GM21515 (cell line): ENCODE measurements at regions not wholly inside any gene's neighbourhood (a gene's known extent, or its start where the extent isn't known, plus 50 kb on each side); places are given as distances from the start of the nearest gene placed in this dataset.

Experiments used
- ATAC-seq: cut with Tn5 transposase; IDR thresholded peaks from one replicate; pipeline ENCODE4 v1.9.1; 2021; ENCODE audit not compliant: unreplicated experiment

DNA sequence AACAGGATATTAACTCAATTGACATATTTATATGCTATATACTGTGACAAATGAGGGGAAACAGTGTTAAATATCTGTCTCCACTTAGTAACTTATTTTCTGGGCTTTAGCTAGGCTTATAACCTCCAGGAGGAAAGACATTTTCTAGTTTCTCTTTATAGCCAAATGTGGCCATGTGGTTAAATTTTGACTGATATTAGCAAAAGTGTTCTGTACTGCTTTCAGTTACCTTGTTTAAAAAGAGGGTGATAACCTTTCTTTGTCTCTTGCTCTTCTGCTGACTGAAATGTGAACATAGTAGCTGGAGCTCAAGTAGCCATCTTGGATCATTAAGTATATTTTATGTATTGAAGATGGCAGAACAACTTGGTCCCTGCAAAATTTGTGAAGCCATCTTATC, 253.7 kb downstream of the PDHA2 start:
- no peak for ATAC-seq

- ATAC-seq: no peak
Measured at GRCh38 chr4:96094183-96094582, 254.3 kb downstream of the PDHA2 start.

DNA sequence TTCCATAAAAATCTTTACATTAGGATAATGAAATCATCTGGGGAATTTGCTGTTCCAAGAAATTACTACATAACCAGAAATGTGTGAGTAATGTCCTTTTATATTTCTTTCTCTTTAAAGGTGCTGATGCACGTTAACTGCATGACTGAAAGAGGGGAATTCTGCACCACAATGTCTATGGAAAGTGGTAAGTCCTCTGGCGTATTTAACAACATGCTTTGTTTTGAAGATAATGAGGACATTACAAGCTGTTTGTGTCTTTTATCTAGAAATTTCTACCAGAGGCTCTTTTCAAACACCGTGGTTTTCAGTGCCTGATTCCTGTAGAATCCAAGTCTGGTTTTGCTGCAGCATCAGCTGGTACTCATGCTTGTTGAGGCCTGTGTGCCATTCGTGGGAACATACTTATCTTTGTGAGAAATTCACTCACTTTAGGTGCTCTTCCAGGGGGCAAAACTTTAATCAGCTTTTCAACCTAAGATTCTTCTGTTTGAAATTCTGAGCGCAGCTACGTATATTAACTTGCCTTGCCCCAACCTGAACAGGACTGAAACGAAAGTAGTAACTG, 257.2 kb downstream of the PDHA2 start:
- ATAC-seq: no peak

DNA sequence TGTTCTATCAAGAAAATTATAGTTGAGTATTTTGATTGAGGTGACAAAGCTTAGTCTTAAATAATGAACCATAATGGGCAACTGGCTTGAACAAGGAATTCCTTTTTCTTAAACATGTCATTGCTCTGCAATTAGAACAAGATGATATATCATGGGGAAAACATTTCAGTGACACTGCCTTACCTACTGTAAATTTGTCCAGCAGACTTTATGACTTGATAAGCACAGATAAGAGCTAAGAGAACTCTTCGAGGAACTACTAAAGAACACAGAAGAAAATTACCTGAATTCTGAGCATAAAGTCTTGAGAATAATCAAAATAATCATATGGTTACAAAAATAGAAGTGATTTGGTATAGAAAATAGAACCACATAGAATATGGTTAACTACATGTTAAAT, 257.8 kb downstream of the PDHA2 start:
- ATAC-seq: no peak

DNA sequence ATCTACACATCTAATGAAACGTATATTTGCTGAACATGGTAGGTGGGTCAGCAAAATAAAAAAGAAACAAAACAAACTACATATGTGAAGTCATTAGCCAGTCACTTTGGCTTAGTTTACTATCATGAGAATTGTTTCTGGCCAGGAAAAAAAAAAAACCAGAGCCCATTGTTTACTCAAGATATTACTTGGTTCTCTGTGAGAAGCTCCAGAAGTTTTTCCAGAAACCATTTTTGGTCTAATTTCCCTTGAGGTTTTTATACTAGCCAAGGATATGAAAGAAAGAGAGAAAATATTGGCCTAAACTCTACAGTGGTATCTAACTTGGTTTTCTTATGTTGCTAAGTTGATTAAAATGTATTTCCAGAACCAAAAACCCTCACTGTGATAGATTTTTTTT, 259.1 kb downstream of the PDHA2 start:
- ATAC-seq: no peak

DNA sequence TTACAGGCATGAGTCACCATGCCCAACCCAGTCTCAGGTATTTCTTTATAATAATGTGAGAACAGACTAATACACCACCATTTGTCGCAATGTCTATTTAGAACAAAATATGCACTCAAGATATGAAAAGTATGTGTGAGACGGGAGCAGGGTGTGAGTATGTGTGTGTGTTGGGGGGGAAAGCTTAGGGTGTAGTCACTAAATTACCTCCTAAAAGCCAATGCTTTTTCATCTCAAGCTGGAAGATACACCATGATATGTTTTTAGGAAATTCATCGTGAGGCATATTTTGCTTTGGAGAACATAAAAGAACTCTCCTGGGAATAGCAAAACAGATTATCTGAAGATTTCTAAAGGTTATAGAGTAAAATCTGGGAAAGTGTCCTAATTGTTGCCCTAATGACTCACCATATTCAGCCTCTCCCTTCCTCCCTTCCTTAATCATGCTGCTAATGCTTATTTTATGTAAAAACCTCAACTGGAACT, 262.7 kb downstream of the PDHA2 start:
- ATAC-seq: no peak

DNA sequence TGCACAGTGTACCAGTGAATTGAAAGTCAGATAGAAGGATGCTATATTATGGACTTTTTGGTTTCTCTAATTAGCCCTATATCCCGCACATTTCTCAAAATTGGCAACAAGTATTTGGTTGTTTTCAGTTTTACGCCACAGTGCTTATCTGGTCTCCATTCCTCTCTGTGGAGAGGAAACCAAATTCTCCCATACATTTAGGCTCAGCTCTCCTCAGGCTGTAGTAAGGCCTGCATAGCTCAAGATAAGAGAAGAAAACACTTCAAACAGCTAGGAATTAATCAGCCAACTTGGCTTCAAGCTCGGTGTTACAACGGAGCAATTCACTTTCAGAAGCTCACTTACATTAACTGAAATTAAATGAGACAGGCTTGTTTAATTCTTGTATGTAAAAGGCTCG, 263.2 kb downstream of the PDHA2 start:
- no peak for ATAC-seq

DNA sequence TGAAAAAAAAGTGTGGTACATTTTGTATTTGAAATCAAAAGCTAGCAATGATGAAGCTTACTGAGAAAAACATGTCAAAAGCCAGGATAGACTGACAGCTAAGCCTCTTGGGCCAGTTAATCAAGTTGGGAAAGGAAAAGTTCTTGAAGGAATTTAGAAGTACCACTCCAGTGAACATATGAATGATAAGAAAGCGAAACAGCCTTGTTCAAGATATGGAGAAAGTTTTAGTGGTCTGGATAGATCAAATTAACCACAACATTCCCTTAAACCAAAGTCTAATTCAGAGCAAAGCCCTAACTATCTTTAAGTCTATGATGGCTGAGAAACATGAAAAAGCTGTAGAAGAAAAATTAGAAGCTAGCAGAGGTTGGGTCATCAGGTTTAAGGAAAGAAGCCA, 268.3 kb downstream of the PDHA2 start:
- ATAC-seq: no peak

- ATAC-seq: no peak
Measured at GRCh38 chr4:96112631-96113030, 272.7 kb downstream of the PDHA2 start.

- no peak for ATAC-seq
Measured at GRCh38 chr4:96120206-96120605, 280.3 kb downstream of the PDHA2 start.

DNA sequence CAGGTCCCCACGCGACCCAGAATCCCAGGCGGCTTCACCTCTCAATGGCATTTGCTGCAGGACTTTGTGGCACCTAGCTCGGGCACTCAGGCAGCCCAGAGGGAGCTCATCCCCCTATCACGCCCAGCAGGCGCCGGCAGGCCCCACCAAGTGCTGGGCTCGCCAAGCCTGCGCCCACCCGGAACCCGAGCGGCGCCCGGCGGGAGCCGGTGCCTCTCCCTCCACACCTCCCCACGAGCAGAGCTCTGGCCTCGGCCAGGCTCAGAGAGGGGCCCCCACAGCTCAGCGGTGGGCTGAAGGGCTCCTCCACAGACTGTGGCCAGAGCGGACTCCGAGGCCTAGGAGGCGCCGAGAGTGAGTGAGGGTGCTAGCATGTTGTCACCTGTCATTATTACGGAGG, 286.3 kb downstream of the PDHA2 start:
- ATAC-seq: no peak

DNA sequence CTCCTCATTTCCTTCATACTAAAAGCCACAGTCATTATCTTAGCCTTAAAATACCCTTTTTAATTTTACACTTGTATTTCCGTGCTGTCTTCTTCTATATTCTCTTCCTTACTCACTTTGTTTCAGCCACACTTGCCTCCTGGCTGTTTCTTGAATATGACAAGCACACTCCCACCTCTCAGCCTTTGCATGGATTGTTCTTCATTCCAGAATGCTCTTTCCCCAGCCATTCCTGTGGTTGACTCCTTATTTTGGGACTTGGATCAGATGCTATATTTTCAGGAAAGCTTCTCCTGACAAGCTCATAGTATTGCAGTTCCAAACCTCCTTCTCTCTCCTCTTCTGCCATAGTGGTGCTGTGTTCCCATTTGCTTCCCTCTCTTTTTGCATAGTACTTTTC, 291.3 kb downstream of the PDHA2 start:
- no peak for ATAC-seq

- no peak for ATAC-seq
Measured at GRCh38 chr4:96134806-96135205, 294.9 kb downstream of the PDHA2 start.

DNA sequence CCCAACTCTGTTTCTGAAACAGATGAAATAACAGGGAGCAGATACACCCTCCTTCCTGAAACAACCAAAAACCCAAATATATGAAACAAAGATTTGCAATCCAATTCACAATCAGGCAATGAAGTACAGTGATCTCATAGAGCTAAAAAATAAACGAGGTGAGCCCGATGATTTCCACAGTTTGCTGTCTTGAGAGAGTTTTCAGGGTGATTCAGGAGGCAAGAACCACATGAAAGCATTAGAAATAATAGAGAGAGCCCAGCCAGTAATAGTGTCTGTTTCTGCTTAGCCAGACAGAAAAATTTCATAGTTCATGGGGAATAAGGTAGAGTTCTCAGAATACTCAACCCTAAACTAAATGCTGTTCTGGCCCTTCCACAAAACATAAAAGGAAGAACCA, 296.2 kb downstream of the PDHA2 start:
- no peak for ATAC-seq

DNA sequence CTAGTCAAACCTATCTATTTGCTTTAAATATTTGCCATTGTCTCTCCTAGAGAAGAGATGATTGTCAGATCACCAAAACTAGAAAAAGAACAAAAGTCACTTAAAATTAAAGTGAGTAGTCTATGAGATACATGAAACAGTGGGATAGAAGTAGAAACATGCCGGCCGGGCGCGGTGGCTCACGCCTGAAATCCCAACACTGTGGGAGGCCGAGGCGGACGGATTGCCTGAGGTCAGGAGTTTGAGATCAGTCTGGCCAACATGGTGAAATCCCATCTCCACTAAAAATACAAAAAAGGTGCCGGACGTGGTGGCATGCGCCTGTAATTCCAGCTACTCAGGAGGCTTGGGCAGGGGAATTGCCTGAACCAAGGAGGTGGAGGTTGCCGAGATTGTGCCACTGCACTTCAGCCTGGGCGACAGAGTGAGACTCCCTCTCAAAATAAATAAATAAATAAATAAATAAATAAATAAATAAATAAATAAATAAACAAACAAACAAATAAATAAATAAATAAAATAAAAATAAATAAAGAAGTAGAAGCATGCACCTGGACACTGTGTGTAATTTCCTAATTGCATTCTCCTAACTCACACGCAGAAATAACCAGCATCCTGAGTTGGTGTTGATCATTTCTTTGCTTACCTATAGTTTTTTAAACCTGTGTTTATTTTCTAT, 299.5 kb downstream of the PDHA2 start:
- ATAC-seq: no peak

GRCh38 chr4:96145601-96146000, 305.7 kb downstream of the PDHA2 start:
- no peak for ATAC-seq

GRCh38 chr4:96146686-96147085, 306.8 kb downstream of the PDHA2 start:
- no peak for ATAC-seq

DNA sequence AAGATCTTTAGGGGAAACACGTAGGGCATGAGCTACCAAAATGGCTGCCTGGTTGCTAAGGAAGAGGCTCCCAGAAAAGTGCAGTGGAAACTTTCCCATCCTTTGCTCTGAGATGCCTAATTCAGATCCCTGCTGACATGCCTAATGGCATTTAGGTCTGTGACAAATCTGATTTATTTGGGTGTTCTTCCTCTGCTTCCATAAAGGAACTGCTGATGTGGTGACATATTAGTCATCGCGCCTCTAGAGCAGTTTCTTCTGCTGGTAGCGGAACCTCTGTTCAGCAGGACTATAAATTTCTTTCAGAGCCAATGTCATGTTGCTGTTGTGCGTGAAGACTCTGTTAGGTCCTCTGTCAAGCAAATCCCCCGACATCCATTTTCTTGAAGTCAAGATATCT, 310.0 kb downstream of the PDHA2 start:
- ATAC-seq: no peak

GRCh38 chr4:96150466-96150865, 310.6 kb downstream of the PDHA2 start:
- ATAC-seq: no peak

- no peak for ATAC-seq
Measured at GRCh38 chr4:96152824-96153223, 312.9 kb downstream of the PDHA2 start.

- no peak for ATAC-seq
Measured at GRCh38 chr4:96154676-96155075, 314.8 kb downstream of the PDHA2 start.

DNA sequence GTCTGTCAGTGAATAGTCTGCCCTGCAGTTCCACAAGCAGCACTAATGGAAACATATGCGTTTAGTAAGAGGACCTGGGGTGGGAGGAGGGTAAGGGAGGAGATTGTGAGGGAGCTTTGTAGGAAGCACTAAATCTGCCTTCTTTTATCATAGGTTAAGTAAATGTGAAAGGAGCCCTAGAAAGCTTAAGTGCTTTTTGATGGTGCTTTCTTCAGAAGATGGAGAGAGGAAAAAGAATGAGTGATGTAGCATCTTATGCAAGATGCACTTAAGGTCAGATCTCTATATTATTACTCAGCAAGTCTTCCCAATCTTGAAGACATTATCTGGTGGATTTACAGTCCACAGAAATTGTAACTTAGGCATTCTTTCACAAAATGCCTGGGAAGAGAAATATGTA, 322.7 kb downstream of the PDHA2 start:
- no peak for ATAC-seq

DNA sequence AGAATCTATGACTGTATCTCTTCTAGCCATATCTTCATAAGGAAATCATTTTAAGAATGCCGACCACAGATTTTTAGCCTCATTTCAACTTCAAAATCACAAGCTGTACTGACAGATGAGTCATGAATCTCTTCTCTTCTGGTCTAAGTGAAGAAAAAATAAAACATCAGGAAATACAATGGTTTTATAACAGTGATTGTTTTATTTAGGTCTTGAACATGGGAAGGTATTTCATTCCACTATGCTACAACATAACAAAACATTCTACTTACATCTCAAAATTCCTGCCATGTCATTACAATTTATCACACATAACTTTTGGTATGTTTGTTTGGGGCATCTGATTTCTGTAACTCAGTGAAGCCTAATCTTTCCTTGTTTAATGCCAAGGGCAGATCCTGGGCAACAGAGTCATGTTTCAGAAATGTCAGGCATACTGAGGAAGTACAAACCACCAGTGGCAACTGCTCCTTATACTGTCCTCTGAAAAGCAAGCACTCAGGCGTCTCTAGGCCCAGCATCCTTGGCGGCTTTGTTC, 325.0 kb downstream of the PDHA2 start:
- ATAC-seq: no peak
